AG04449 (cell line): ENCODE measurements at regions not wholly inside any gene's neighbourhood (a gene's known extent, or its start where the extent isn't known, plus 50 kb on each side); places are given as distances from the start of the nearest gene placed in this dataset.

Experiments used
- CTCF ChIA-PET: fragments of 350-600 bp; formaldehyde crosslinking; extraction: SDS; loops from one replicate; lab custom pipeline; 2021; ENCODE audit warnings: antibody characterized with exemption; lab: Yijun Ruan, JAX
- POLR2A ChIA-PET: fragments of 400-600, 350-600 bp; formaldehyde crosslinking; extraction: SDS; loops from one replicate; lab custom pipeline; 2020; ENCODE audit warnings: antibody characterized with exemption, inconsistent platforms; lab: Yijun Ruan, JAX
- DNase-seq: peaks from one replicate; pipeline ENCODE4 v3.0.0-alpha.2; 2010; ENCODE audit warnings: low read depth, low spot score
- H3K4me3 ChIP-seq: 2 replicates; pipeline ENCODE4 v1.5.1; 2011; ENCODE audit warnings: low read depth, mild to moderate bottlenecking, control low read depth, low read length
- CTCF ChIP-seq: IDR thresholded peaks from one replicate; pipeline ENCODE4 v1.5.1; 2011; ENCODE audit warnings: mild to moderate bottlenecking, moderate library complexity, low read length, control low read depth, inconsistent platforms; ENCODE audit not compliant: insufficient read depth; ENCODE audit errors: missing control alignments

- H3K4me3 ChIP-seq = no peak overlapping the region
- TF ChIP-seq CTCF = no peak
- no peak for DNase-seq
- ChIA-PET POLR2A (no interaction called here), CTCF (interaction anchor here (1.1 kb wide), 1 partner anchor 427 kb away, joined by 3 read pairs; no protein-coding TSS in a partner anchor)
Measured at GRCh38 chr3:182136008-182136910, 424.5 kb downstream of the SOX2 start.

DNA sequence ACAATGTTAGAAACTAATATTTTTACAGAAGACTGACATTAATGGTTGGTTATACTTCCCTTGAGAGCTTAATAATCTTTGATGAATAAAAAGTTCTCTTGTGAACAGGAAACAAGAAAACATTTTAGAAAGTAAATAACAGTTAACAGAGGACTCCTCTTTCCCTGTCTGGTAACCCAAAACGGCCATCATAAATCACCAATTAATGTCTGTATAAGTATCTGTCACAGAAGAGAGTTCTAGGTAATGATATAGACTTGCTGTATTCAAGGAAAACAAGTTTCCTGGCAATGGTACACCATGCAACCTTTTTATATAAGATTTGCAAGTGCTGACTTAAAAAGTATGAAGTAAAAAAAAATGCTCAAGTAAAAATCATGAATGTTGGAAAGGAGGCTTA, 426.7 kb downstream of the SOX2 start:
- CTCF ChIA-PET = no interaction called here
- TF ChIP-seq CTCF = no peak
- POLR2A ChIA-PET = no interaction called here
- no peak overlapping the region for H3K4me3 ChIP-seq
- DNase-seq = no peak

DNA sequence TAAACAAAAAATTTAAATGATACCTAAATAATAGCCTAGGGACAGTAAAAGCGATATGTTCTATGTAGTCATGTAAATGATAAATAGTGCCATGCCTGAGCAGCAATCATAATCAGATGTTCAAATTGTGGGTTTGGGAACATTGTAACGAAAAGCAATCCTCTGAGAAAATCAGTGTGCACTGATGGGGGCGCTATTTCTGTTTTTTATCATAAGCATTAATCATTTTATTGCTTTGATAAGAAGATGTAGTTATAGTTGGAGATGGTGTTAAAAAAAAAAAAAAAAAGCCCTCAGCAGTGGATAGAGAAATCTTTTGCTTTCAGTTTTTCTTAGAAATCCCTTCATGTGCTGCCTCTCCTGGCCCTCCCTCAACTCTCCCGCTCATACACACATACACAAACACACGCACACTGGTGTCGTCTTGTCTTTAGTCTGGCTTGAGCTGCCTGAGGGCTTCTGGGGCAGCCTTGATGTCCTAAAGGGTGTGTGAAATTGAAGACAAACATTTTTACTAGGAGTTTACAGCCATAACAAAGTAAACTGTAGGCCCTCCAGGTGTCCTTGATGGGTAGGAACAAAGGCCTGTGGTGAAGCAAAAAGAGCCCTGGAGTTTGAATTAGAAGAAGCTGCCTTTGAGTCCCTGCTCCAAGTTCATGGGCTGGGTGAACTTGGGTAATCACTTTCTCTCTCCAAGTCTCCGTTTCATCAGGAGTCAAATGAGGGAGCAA, 428.1 kb downstream of the SOX2 start:
- no peak for TF ChIP-seq CTCF
- no peak for DNase-seq
- no peak overlapping the region for H3K4me3 ChIP-seq
- ChIA-PET CTCF (no interaction called here), POLR2A (no interaction called here)

- ChIA-PET CTCF (no interaction called here), POLR2A (no interaction called here)
- no peak overlapping the region for H3K4me3 ChIP-seq
- no peak for TF ChIP-seq CTCF
- no peak for DNase-seq
Measured at GRCh38 chr3:182142928-182143327, 431.2 kb downstream of the SOX2 start.

GRCh38 chr3:182143903-182144302, 432.2 kb downstream of the SOX2 start:
- DNase-seq = no peak
- ChIA-PET CTCF (no interaction called here), POLR2A (no interaction called here)
- no peak for TF ChIP-seq CTCF
- no peak overlapping the region for H3K4me3 ChIP-seq

GRCh38 chr3:182148360-182148759, 436.6 kb downstream of the SOX2 start:
- DNase-seq = no peak
- CTCF ChIA-PET = no interaction called here
- no peak for TF ChIP-seq CTCF

More at GRCh38 chr3:182148360-182148759, 436.6 kb downstream of the SOX2 start:
- no peak overlapping the region for H3K4me3 ChIP-seq
- POLR2A ChIA-PET = no interaction called here
